ENCODE measurements at regions not wholly inside any gene's neighbourhood (a gene's known extent, or its start where the extent isn't known, plus 50 kb on each side); places are given as distances from the start of the nearest gene placed in this dataset.

DNA sequence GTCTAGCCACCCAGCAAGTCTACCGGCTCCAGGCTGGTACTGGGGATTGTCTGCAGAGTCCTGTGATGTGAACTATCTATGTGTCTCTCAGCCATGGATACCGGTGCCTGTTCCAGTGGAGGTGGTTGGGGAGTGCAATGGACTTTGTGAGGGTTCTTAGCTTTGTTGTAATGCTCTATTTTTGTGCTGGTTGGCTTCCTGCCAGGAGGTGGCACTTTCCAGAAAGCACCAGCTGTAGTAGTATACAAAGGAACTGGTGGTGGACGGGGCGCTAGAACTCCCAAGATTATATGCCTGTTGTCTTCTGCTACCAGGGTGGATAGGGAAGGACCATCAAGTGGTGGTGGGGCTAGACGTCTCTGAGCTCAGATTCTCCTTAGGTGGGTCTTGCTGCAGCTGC lies 306.4 kb upstream of the POF1B start:
- TF ChIP-seq CTCF (IDR thresholded peaks at IDR 0.05 in 8 of 11, conservative IDR thresholded peaks at IDR 0.05 in 3 of 11) (no peak), POLR2A (IDR thresholded peaks at IDR 0.05) (no peak), POLR2AphosphoS5 (IDR thresholded peaks at IDR 0.05) (no peak)

Measured in spleen (tissue), 7 donors.